Neuronal stem cell (in vitro differentiated cells): ENCODE measurements at regions not wholly inside any gene's neighbourhood (a gene's known extent, or its start where the extent isn't known, plus 50 kb on each side); places are given as distances from the start of the nearest gene placed in this dataset.
"Not testable (repeated sequence)": the region's sequence is repeated elsewhere in the genome, so short reads cannot be mapped to it uniquely, and the experiment has no call there.

Source experiments
- DNase-seq: peaks from one replicate; pipeline ENCODE4 v3.0.0-alpha.2; 2013; ENCODE audit warnings: low spot score
- H2AFZ ChIP-seq: one replicate; pipeline ENCODE4 v1.6.1; 2013; ENCODE audit warnings: mild to moderate bottlenecking, low read length, inconsistent platforms
- H2AK5ac ChIP-seq: 2 replicates; pipeline ENCODE4 v1.6.1; 2013; ENCODE audit warnings: low read depth, mild to moderate bottlenecking, inconsistent platforms, low read length, moderate library complexity, mixed read lengths
- H2BK120ac ChIP-seq: 2 replicates; pipeline ENCODE4 v1.6.1; 2013; ENCODE audit warnings: low read depth, mild to moderate bottlenecking, inconsistent platforms, low read length, moderate library complexity, mixed read lengths
- H2BK12ac ChIP-seq: one replicate; pipeline ENCODE4 v1.6.1; 2013; ENCODE audit warnings: low read length, inconsistent platforms
- H2BK15ac ChIP-seq: 2 replicates; pipeline ENCODE4 v1.6.1; 2013; ENCODE audit warnings: mild to moderate bottlenecking, low read length, inconsistent platforms, mixed read lengths
- H2BK5ac ChIP-seq: one replicate; pipeline ENCODE4 v1.6.1; 2013; ENCODE audit warnings: inconsistent platforms, mild to moderate bottlenecking, low read length, moderate library complexity
- H3K14ac ChIP-seq: one replicate; pipeline ENCODE4 v1.6.1; 2013; ENCODE audit warnings: low read length, inconsistent platforms
- H3K18ac ChIP-seq: 2 replicates; pipeline ENCODE4 v1.6.1; 2013; ENCODE audit warnings: low read length, inconsistent platforms
- H3K23ac ChIP-seq: 2 replicates; pipeline ENCODE4 v1.6.1; 2013; ENCODE audit warnings: low read depth, mild to moderate bottlenecking, mixed read lengths, low read length, inconsistent platforms; ENCODE audit not compliant: poor library complexity
- H3K27ac ChIP-seq: replicated peaks from 3 replicates; pipeline ENCODE4 v1.5.1; 2013; ENCODE audit warnings: low read length, inconsistent platforms
- H3K27me3 ChIP-seq, 3 experiments: 2 replicates each; pipeline ENCODE4 v1.6.1; 2013; ENCODE audit warnings: low read length in 3 of 3, mild to moderate bottlenecking in 2 of 3, inconsistent platforms in 1 of 3, low read depth in 1 of 3, mixed read lengths in 1 of 3, moderate library complexity in 1 of 3; ENCODE audit not compliant: control insufficient read depth in 3 of 3, insufficient read depth in 3 of 3
- H3K36me3 ChIP-seq, 2 donors: replicated peaks in 1 of 2; 2 replicates each; pipeline ENCODE4 v1.6.1; 2013; ENCODE audit warnings: low read length in 2 of 2; ENCODE audit not compliant: control insufficient read depth in 2 of 2, insufficient read depth in 2 of 2
- H3K4ac ChIP-seq: 2 replicates; pipeline ENCODE4 v1.6.1; 2013; ENCODE audit warnings: inconsistent platforms, mild to moderate bottlenecking, low read length, moderate library complexity
- H3K4me1 ChIP-seq, 2 donors: 1 replicate in 1 of 2; 2 replicates in 1 of 2; pipeline ENCODE4 v1.6.1; 2013; ENCODE audit warnings: low read length in 2 of 2, low read depth in 1 of 2; ENCODE audit not compliant: control insufficient read depth in 2 of 2, insufficient read depth in 1 of 2
- H3K4me2 ChIP-seq: one replicate; pipeline ENCODE4 v1.6.1; 2013; ENCODE audit warnings: mild to moderate bottlenecking, low read length, inconsistent platforms; ENCODE audit not compliant: insufficient read depth, poor library complexity, severe bottlenecking
- H3K4me3 ChIP-seq, 2 donors: 2 replicates each; pipeline ENCODE4 v1.5.1; 2013; ENCODE audit warnings: low read length in 2 of 2, mild to moderate bottlenecking in 2 of 2, inconsistent platforms in 1 of 2, moderate library complexity in 1 of 2
- H3K79me1 ChIP-seq: one replicate; pipeline ENCODE4 v1.6.1; 2013; ENCODE audit warnings: low read depth, mild to moderate bottlenecking, inconsistent platforms, low read length, moderate library complexity
- H3K9ac ChIP-seq: one replicate; pipeline ENCODE4 v1.6.1; 2013; ENCODE audit warnings: mild to moderate bottlenecking, low read depth, low read length, inconsistent platforms; ENCODE audit not compliant: poor library complexity
- H3K9me3 ChIP-seq, 2 donors: replicated peaks in 1 of 2; 2 replicates each; pipeline versions ENCODE3 to v1.6.1; 2013; ENCODE audit warnings: low read length in 2 of 2, mild to moderate bottlenecking in 2 of 2, inconsistent platforms in 1 of 2, low read depth in 1 of 2, mixed read lengths in 1 of 2, moderate library complexity in 1 of 2; ENCODE audit not compliant: control insufficient read depth in 2 of 2, insufficient read depth in 1 of 2
- H4K8ac ChIP-seq: one replicate; pipeline ENCODE4 v1.6.1; 2013; ENCODE audit warnings: low read depth, mild to moderate bottlenecking, inconsistent platforms, low read length, moderate library complexity
- H4K91ac ChIP-seq: one replicate; pipeline ENCODE4 v1.6.1; 2013; ENCODE audit warnings: low read length, low read depth, mild to moderate bottlenecking, inconsistent platforms; ENCODE audit not compliant: poor library complexity
- WGBS, 2 donors: extraction: QIAGEN DNeasy Blood & Tissue Kit; methylation state at CpG; one replicate each; pipeline ENCODE4 v1.1.7; 2013; ENCODE audit warnings: missing lambda C conversion rate in 2 of 2, mixed read lengths in 1 of 2; ENCODE audit not compliant: insufficient read length in 2 of 2, insufficient replicate concordance in 1 of 2; ENCODE audit errors: extremely low coverage in 2 of 2; 5-methylcytosine and 5-hydroxymethylcytosine counted together

DNA sequence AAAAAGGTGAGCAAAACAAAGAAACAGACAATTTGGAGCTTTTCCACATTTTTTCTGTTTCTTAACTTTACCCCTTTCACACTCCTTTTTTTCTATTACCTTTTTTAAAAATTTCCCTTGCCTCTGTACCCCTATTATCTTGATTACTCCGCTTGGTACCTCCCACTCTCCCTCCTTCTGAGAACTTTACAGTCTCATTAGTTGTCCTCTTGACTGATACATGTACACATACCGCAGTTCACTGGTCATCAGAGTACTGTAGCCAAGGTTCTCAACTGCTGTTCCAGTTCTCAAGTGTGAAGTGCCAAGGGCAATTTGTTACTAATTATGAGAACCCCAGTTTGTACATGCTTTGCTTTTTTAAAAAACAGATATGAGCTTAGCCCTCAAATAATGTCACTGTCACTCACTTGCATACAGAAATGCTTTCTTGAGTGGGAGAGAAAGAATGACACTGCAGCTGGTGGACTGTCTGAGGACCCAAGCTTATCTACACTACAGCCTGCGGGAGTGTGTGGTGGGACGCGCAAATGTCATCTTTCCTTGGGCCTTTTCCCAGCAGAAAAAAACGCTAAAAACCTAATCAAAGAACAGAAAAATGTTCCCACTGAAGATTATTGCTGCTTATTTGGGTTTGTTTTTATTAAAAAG is 160.8 kb downstream of the DISP1 start:
- no peak overlapping the region for H2AK5ac ChIP-seq
- no peak for DNase-seq
- no peaks in the 10 kb centered on the region for H3K79me1 ChIP-seq
- H3K27me3 ChIP-seq: no peaks in the 10 kb centered on the region
- H3K4ac ChIP-seq: no peak overlapping the region
- peaks cover 0 to 3% of the 10 kb centered on the region in 2 donors for H3K4me1 ChIP-seq
- H3K9ac ChIP-seq: no peak overlapping the region
- H2BK5ac ChIP-seq: no peak overlapping the region
- H4K91ac ChIP-seq: no peak overlapping the region
- no peaks in the 10 kb centered on the region for H3K9me3 ChIP-seq
- H3K36me3 ChIP-seq: no peaks in the 10 kb centered on the region
- no peak overlapping the region for H2AFZ ChIP-seq
- H2BK15ac ChIP-seq: no peak overlapping the region
- no peak overlapping the region for H3K23ac ChIP-seq
- no peak overlapping the region for H4K8ac ChIP-seq
- H3K4me3 ChIP-seq: no peak overlapping the region
- H3K27ac ChIP-seq: no peak overlapping the region
- WGBS, 2 donors: 100% methylated on average over 1 of the region's 6 CpGs; no CpG with 5 or more reads in 1 of the 2 donors
- no peak overlapping the region for H3K14ac ChIP-seq
- H3K4me2 ChIP-seq: no peak overlapping the region
- H2BK12ac ChIP-seq: no peak overlapping the region
- H3K18ac ChIP-seq: no peak overlapping the region
- H2BK120ac ChIP-seq: no peak overlapping the region

DNA sequence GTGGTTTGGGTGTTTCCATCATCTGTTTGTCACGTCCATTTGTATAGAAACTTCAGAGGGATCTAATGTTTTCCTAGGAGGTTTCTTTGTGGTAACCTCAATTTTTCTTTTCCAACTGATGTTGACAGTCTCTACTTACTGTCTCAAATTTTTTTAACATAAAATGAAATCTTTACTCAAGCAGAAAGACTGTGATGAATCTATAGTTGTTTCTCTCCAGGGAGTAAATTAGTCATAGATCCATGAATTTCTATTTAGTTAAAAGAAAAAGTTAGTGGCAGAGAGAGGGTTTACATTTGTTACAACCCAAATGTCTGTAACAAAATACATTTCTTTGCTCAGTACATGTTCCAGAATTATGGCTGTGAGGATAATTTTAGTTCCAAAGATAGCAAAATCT is 161.6 kb downstream of the DISP1 start:
- Histone ChIP-seq H3K4me3 (no peak overlapping the region), H4K8ac (no peak overlapping the region), H3K18ac (no peak overlapping the region), H3K9ac (no peak overlapping the region), H3K14ac (no peak overlapping the region), H2BK12ac (no peak overlapping the region), H2BK5ac (no peak overlapping the region), H3K4me2 (no peak overlapping the region), H4K91ac (no peak overlapping the region), H3K9me3 (no peaks in the 10 kb centered on the region), H3K4me1 (no peaks in the 10 kb centered on the region), H2AK5ac (no peak overlapping the region), H3K27ac (no peak overlapping the region), H3K36me3 (no peaks in the 10 kb centered on the region), H3K27me3 (no peaks in the 10 kb centered on the region), H2AFZ (no peak overlapping the region), H2BK15ac (no peak overlapping the region), H3K23ac (no peak overlapping the region), H3K4ac (no peak overlapping the region), H2BK120ac (no peak overlapping the region), H3K79me1 (no peaks in the 10 kb centered on the region)
- no peak for DNase-seq
- no CpG with 5 or more reads among the region's 1 CpG for WGBS, 2 donors

DNA sequence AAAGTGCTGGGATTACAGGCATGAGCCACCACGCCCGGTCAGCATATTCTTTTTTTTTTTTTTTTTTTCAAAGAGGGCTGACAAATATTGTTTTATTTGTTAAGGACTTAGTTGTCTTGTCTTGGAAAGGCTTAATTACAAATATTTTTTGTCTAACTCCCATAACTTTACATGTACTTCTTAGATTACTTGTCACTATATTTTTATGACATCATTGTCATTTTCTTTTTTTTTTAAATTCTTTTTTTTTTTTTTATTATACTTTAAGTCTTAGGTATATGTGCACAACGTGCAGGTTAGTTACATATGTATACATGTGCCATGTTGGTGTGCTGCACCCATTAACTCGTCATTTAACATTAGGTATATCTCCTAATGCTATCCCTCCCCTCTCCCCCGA is 162.5 kb downstream of the DISP1 start:
- not testable (repeated sequence) for H3K9me3 ChIP-seq, H3K36me3 ChIP-seq, H3K27ac ChIP-seq, H3K4me2 ChIP-seq, H3K27me3 ChIP-seq, H3K4me1 ChIP-seq, H2BK12ac ChIP-seq, H3K18ac ChIP-seq, H2BK120ac ChIP-seq, H2BK5ac ChIP-seq, H2AFZ ChIP-seq, H3K9ac ChIP-seq, H3K23ac ChIP-seq, H4K91ac ChIP-seq, H3K14ac ChIP-seq, H3K79me1 ChIP-seq, H2BK15ac ChIP-seq, H3K4me3 ChIP-seq, H2AK5ac ChIP-seq, DNase-seq, H3K4ac ChIP-seq, H4K8ac ChIP-seq
- no CpG with 5 or more reads among the region's 5 CpGs for WGBS, 2 donors

DNA sequence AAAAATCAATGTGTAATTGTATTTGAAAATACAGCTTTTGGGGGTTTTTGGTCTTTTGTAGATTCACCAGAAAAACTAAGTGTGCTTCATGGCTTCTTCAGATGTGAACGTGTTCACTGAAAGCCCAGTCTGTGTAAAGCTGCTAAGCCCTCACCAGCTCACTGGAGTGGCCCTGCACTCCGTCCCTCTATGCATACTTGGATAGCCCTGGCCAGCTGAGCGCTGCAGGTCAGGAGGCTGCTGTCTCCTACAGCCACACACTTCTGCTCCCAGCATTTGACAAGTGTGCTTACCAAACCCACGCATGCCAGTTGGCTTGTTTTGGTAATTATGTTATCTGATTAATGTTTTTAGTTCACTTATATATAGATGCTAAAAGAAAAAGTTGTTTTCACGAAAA is 163.5 kb downstream of the TLR5 start:
- H3K4me1 ChIP-seq: no peaks in the 10 kb centered on the region
- H3K4ac ChIP-seq: no peak overlapping the region
- H3K4me2 ChIP-seq: no peak overlapping the region
- H2AFZ ChIP-seq: no peak overlapping the region
- no peak overlapping the region for H2BK120ac ChIP-seq
- H3K4me3 ChIP-seq: no peak overlapping the region
- H2BK15ac ChIP-seq: no peak overlapping the region
- H3K9me3 ChIP-seq: no peaks in the 10 kb centered on the region
- no peak overlapping the region for H4K91ac ChIP-seq
- H2BK5ac ChIP-seq: no peak overlapping the region
- H4K8ac ChIP-seq: no peak overlapping the region
- H3K27me3 ChIP-seq: no peaks in the 10 kb centered on the region
- H3K18ac ChIP-seq: no peak overlapping the region
- H3K14ac ChIP-seq: no peak overlapping the region
- H3K23ac ChIP-seq: no peak overlapping the region
- H3K79me1 ChIP-seq: no peaks in the 10 kb centered on the region
- H3K9ac ChIP-seq: no peak overlapping the region
- no peak for DNase-seq
- no peaks in the 10 kb centered on the region for H3K36me3 ChIP-seq
- WGBS, 2 donors: no CpG with 5 or more reads among the region's 5 CpGs
- H3K27ac ChIP-seq: no peak overlapping the region
- no peak overlapping the region for H2BK12ac ChIP-seq
- no peak overlapping the region for H2AK5ac ChIP-seq
